Kidney (tissue), 13 donors: ENCODE measurements at regions not wholly inside any gene's neighbourhood (a gene's known extent, or its start where the extent isn't known, plus 50 kb on each side); places are given as distances from the start of the nearest gene placed in this dataset.
A peak's percentile ranks its signal among the peaks of the same experiment; 100 is the strongest.

Experiments
- DNase-seq, 5 donors: peaks; one replicate each; pipeline ENCODE4 v3.0.0-alpha.2; 2013 to 2020
- FAIRE-seq: peaks from 2 replicates; lab custom pipeline; 2012; peaks lifted over from hg19 to GRCh38; lab: Jason Lieb, UNC
- H3K27ac ChIP-seq, 2 donors: one replicate each; pipeline ENCODE4 v1.7.0; 2013; ENCODE audit warnings: low read depth in 2 of 2, low read length in 2 of 2, inconsistent platforms in 1 of 2
- H3K27me3 ChIP-seq: one replicate; pipeline ENCODE4 v1.7.1; 2013; ENCODE audit warnings: low read length, inconsistent platforms; ENCODE audit not compliant: control insufficient read depth, insufficient read depth
- H3K36me3 ChIP-seq, 3 donors: one replicate each; pipeline versions ENCODE4 v1.7.0 to v1.7.1; 2013; ENCODE audit warnings: low read length in 3 of 3, control low read depth in 1 of 3, inconsistent platforms in 1 of 3; ENCODE audit not compliant: insufficient read depth in 3 of 3, control insufficient read depth in 2 of 3
- H3K4me1 ChIP-seq, 3 donors: one replicate each; pipeline versions ENCODE4 v1.7.0 to v1.7.1; 2013; ENCODE audit warnings: low read length in 3 of 3, inconsistent platforms in 1 of 3, low read depth in 1 of 3; ENCODE audit not compliant: control insufficient read depth in 2 of 3, insufficient read depth in 2 of 3
- H3K4me3 ChIP-seq, 3 donors: one replicate each; pipeline versions ENCODE4 v1.7.0 to v1.8.1; 2013; ENCODE audit warnings: low read length in 3 of 3, control low read depth in 1 of 3, inconsistent platforms in 1 of 3
- H3K9ac ChIP-seq, 3 donors: one replicate each; pipeline versions ENCODE4 v1.7.0 to v1.7.1; 2013; ENCODE audit warnings: low read length in 3 of 3, control low read depth in 1 of 3, inconsistent platforms in 1 of 3
- H3K9me3 ChIP-seq, 3 donors: one replicate each; pipeline versions ENCODE4 v1.7.0 to v1.7.1; 2013; ENCODE audit warnings: low read length in 3 of 3, control low read depth in 1 of 3, inconsistent platforms in 1 of 3; ENCODE audit not compliant: control insufficient read depth in 2 of 3, insufficient read depth in 1 of 3
- intact Hi-C: fragments of 100-400 bp; cut with DNase I; formaldehyde crosslinking; loops from one replicate; pipeline ENCODE4 v1.11.1; 2022
- TF ChIP-seq, protein P1 (sequence below): IDR thresholded peaks from 3 replicates; pipeline ENCODE4 v1.5.1; 2012; ENCODE audit warnings: mild to moderate bottlenecking, moderate library complexity, borderline replicate concordance; ENCODE audit not compliant: insufficient read depth; ENCODE audit errors: extremely low read depth
- donor health status: control.
- donor health status: control.
- donor health status: control.
- donor health status: control.
- donor health status: control.
- donor health status: DM: yes; HTN: yes; CAD: no.
- donor health status: Normal renal cell carcinoma (clear cell type).

DNA sequence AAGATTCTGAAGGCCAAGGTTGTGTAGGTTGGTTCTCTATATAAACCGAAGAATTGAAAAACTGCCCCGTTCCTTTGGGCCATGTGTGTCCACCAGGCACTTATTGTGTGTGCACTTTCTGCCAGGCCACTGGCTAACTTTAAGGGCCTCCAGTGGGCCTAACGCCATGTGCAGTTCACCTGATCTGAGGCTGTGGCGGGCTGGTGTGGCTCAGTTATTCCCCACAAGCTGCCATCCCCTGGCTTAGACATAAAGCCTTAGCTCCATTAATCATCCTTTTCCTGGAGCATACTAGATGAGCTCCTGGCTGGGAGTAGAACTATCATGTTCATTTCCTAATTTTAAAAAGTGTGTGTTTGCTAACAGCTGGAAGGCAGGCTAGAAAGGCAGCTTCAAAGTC, 304.1 kb upstream of the TNP1 start:
- H3K4me3 ChIP-seq: no peak overlapping the region
- no peaks in the 10 kb centered on the region for H3K27me3 ChIP-seq
- TF ChIP-seq, protein P1, sequence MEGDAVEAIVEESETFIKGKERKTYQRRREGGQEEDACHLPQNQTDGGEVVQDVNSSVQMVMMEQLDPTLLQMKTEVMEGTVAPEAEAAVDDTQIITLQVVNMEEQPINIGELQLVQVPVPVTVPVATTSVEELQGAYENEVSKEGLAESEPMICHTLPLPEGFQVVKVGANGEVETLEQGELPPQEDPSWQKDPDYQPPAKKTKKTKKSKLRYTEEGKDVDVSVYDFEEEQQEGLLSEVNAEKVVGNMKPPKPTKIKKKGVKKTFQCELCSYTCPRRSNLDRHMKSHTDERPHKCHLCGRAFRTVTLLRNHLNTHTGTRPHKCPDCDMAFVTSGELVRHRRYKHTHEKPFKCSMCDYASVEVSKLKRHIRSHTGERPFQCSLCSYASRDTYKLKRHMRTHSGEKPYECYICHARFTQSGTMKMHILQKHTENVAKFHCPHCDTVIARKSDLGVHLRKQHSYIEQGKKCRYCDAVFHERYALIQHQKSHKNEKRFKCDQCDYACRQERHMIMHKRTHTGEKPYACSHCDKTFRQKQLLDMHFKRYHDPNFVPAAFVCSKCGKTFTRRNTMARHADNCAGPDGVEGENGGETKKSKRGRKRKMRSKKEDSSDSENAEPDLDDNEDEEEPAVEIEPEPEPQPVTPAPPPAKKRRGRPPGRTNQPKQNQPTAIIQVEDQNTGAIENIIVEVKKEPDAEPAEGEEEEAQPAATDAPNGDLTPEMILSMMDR: no peak
- no peaks in the 10 kb centered on the region for H3K36me3 ChIP-seq
- H3K9ac ChIP-seq: no peak overlapping the region
- H3K27ac ChIP-seq: no peak overlapping the region
- FAIRE-seq (no peak), DNase-seq (no peak)
- no peaks in the 10 kb centered on the region for H3K9me3 ChIP-seq
- intact Hi-C loops: no loop called here
- no peaks in the 10 kb centered on the region for H3K4me1 ChIP-seq

DNA sequence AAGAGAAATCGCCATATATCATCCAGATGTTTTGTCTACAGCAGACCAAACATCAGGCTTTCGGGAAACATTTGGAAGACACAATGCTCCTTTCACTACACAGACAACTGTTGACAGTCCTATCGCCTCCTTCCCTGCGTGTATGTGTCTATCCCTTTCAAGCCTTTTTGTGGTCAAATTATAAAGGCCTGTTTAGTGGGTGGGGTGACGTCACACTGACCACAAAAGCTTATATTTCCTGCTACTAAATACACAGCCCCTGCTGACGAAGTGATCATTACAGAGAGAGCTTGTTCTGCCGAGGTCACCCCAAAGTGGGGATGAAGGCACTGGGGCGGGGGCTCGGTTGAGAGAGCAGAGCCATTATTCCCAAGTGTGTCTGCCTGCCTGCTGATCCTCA, 302.7 kb upstream of the TNP1 start:
- Histone ChIP-seq H3K9ac (no peak overlapping the region), H3K9me3 (no peaks in the 10 kb centered on the region), H3K36me3 (no peaks in the 10 kb centered on the region), H3K4me3 (no peak overlapping the region), H3K27ac (no peak overlapping the region), H3K27me3 (no peaks in the 10 kb centered on the region), H3K4me1 (no peaks in the 10 kb centered on the region)
- intact Hi-C loops: no loop called here
- TF ChIP-seq, protein P1: no peak
- FAIRE-seq (no peak), DNase-seq (peak in 2 of 5 donors; percentile 33 to 45)

DNA sequence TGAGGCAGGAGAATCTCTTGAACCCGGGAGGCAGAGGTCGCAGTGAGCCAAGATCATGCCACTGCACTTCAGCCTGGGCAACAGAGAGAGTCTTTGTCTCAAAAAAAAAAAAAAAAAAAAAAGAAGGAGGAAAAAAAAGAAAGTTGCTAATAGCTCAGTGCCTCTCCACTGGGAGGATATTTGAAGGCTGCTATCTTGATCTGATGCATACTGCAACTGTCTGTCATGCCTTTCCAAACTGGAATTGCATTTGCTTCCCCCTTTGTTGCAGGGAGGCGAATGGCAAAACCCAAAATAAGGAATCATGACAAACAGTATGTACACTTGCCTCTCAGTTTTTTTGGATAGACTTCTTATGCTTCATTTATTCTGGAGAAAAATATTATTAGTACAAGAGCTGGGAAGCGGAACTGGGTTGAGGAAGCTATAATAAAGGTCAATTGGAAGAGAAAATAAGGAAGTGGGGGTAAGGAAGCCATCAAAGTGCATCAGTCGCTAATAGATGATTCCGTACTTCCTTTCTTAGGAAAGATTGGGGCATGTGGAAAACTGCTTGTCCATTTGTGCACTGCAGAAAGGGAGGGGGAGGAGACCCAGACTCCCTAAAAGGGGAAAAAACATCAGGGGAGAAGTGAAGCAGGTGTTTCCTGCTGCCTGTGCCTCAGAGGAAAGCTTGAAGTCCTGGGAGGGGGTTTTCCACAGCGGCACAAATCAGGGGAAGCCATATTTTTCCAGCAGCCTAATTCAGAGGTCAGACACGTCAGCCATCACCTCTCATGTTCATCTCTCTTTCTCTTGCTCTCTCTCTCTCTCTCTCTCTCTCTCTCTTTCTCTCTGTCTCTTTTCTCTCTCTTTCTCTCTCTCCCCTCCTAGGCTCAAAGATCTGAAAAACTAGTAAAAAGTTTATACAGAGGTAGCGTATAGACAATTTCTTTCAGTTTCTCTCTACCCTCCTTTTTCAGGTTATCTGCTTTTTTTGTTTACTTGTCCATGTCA, 301.4 kb upstream of the TNP1 start:
- Histone ChIP-seq H3K9ac (no peak overlapping the region), H3K4me3 (no peak overlapping the region), H3K4me1 (no peaks in the 10 kb centered on the region), H3K36me3 (no peaks in the 10 kb centered on the region), H3K9me3 (no peaks in the 10 kb centered on the region), H3K27me3 (no peaks in the 10 kb centered on the region), H3K27ac (no peak overlapping the region)
- peak in 2 of 5 donors; percentile 11 to 60 for DNase-seq
- TF ChIP-seq, protein P1: no peak
- no peak for FAIRE-seq
- intact Hi-C loops: no loop called here
